ENCODE measurements at regions not wholly inside any gene's neighbourhood (a gene's known extent, or its start where the extent isn't known, plus 50 kb on each side); places are given as distances from the start of the nearest gene placed in this dataset.

- WGBS: no CpG with 5 or more reads among the region's 1 CpG
- no peak overlapping the region for H2BK15ac ChIP-seq (ENCODE audit: low read depth, poor library complexity, severe bottlenecking)
- H3K27me3 ChIP-seq (ENCODE audit: control insufficient read depth in 1 of 2, insufficient read depth in 1 of 2, low read length in 2 of 2): no peaks in the 10 kb centered on the region
- no peak overlapping the region for H3K9ac ChIP-seq (ENCODE audit: low read length)
- H4K91ac ChIP-seq (ENCODE audit: low read length): no peak overlapping the region
- H3K18ac ChIP-seq (ENCODE audit: low read depth in 1 of 2, low read length in 2 of 2): no peak overlapping the region
- H2BK120ac ChIP-seq (ENCODE audit: low read depth, low read length): no peak overlapping the region
- no peak overlapping the region for H2BK12ac ChIP-seq (ENCODE audit: low read length in 2 of 2)
- no peak for DNase-seq
- no peak overlapping the region for H3K4me2 ChIP-seq (ENCODE audit: low read length, poor library complexity, severe bottlenecking)
- H4K8ac ChIP-seq (ENCODE audit: low read length): no peak overlapping the region
- H2AK5ac ChIP-seq (ENCODE audit: low read length, severe bottlenecking): no peak overlapping the region
- peaks cover 1% of the 10 kb centered on the region for H3K4me1 ChIP-seq (ENCODE audit: control insufficient read depth, insufficient read depth, low read depth, low read length)
- H3K14ac ChIP-seq (ENCODE audit: low read length in 2 of 2): no peak overlapping the region
- no peaks in the 10 kb centered on the region for H3K79me1 ChIP-seq (replicated peaks; ENCODE audit: low read length, poor library complexity, severe bottlenecking)
- H3K36me3 ChIP-seq (ENCODE audit: control insufficient read depth in 1 of 2, insufficient read depth in 2 of 2, low read depth in 1 of 2, low read length in 2 of 2): no peaks in the 10 kb centered on the region
- H3K27ac ChIP-seq (ENCODE audit: low read length, poor library complexity, severe bottlenecking): no peak overlapping the region
- H3K4ac ChIP-seq (ENCODE audit: low read depth in 1 of 2, low read length in 2 of 2): no peak overlapping the region
- no peak overlapping the region for H2BK5ac ChIP-seq (ENCODE audit: low read depth, low read length, poor library complexity, severe bottlenecking)
- no peaks in the 10 kb centered on the region for H3K9me3 ChIP-seq (ENCODE audit: control insufficient read depth, low read length)
- H3K23ac ChIP-seq (ENCODE audit: low read length in 2 of 2): no peak overlapping the region
- no peak overlapping the region for H3K4me3 ChIP-seq (ENCODE audit: insufficient read depth in 1 of 2, low read depth in 1 of 2, low read length in 2 of 2)
- H2AFZ ChIP-seq (ENCODE audit: low read depth, low read length): no peak overlapping the region
These were observed 188.9 kb downstream of the HUNK start for GRCh38 chr21:32061729-32062128.

GRCh38 chr21:32056791-32057190 lies 184.0 kb downstream of the HUNK start:
- peaks cover 7% of the 10 kb centered on the region for H3K9me3 ChIP-seq (ENCODE audit: control insufficient read depth, low read length)
- H3K14ac ChIP-seq (ENCODE audit: low read length in 2 of 2): no peak overlapping the region
- H4K91ac ChIP-seq (ENCODE audit: low read length): no peak overlapping the region
- H2AK5ac ChIP-seq (ENCODE audit: low read length, severe bottlenecking): no peak overlapping the region
- H3K4me2 ChIP-seq (ENCODE audit: low read length, poor library complexity, severe bottlenecking): peak overlapping the region; percentile 4
- DNase-seq: no peak
- no peak overlapping the region for H2BK12ac ChIP-seq (ENCODE audit: low read length in 2 of 2)
- H3K36me3 ChIP-seq (ENCODE audit: control insufficient read depth in 1 of 2, insufficient read depth in 2 of 2, low read depth in 1 of 2, low read length in 2 of 2): no peaks in the 10 kb centered on the region
- H2BK120ac ChIP-seq (ENCODE audit: low read depth, low read length): no peak overlapping the region
- peaks cover 1% of the 10 kb centered on the region for H3K4me1 ChIP-seq (ENCODE audit: control insufficient read depth, insufficient read depth, low read depth, low read length)
- no peaks in the 10 kb centered on the region for H3K79me1 ChIP-seq (replicated peaks; ENCODE audit: low read length, poor library complexity, severe bottlenecking)
- no peak overlapping the region for H2AFZ ChIP-seq (ENCODE audit: low read depth, low read length)
- no peaks in the 10 kb centered on the region for H3K27me3 ChIP-seq (ENCODE audit: control insufficient read depth in 1 of 2, insufficient read depth in 1 of 2, low read length in 2 of 2)
- H3K18ac ChIP-seq (ENCODE audit: low read depth in 1 of 2, low read length in 2 of 2): no peak overlapping the region
- no peak overlapping the region for H3K4me3 ChIP-seq (ENCODE audit: insufficient read depth in 1 of 2, low read depth in 1 of 2, low read length in 2 of 2)
- no peak overlapping the region for H2BK5ac ChIP-seq (ENCODE audit: low read depth, low read length, poor library complexity, severe bottlenecking)
- no peak overlapping the region for H2BK15ac ChIP-seq (ENCODE audit: low read depth, poor library complexity, severe bottlenecking)
- no peak overlapping the region for H4K8ac ChIP-seq (ENCODE audit: low read length)
- no peak overlapping the region for H3K27ac ChIP-seq (ENCODE audit: low read length, poor library complexity, severe bottlenecking)
- H3K4ac ChIP-seq (ENCODE audit: low read depth in 1 of 2, low read length in 2 of 2): no peak overlapping the region
- WGBS: 67% methylated on average over 4 of the region's 8 CpGs
- H3K9ac ChIP-seq (ENCODE audit: low read length): no peak overlapping the region
- no peak overlapping the region for H3K23ac ChIP-seq (ENCODE audit: low read length in 2 of 2)

GRCh38 chr21:32055305-32055704 lies 182.5 kb downstream of the HUNK start:
- Histone ChIP-seq H2AFZ (ENCODE audit: low read depth, low read length) (no peak overlapping the region), H3K4me1 (ENCODE audit: control insufficient read depth, insufficient read depth, low read depth, low read length) (peaks cover 1% of the 10 kb centered on the region), H3K79me1 (replicated peaks; ENCODE audit: low read length, poor library complexity, severe bottlenecking) (no peaks in the 10 kb centered on the region), H4K91ac (ENCODE audit: low read length) (no peak overlapping the region), H3K9me3 (ENCODE audit: control insufficient read depth, low read length) (peaks cover 15% of the 10 kb centered on the region), H3K4me2 (ENCODE audit: low read length, poor library complexity, severe bottlenecking) (no peak overlapping the region), H2BK5ac (ENCODE audit: low read depth, low read length, poor library complexity, severe bottlenecking) (no peak overlapping the region), H3K9ac (ENCODE audit: low read length) (no peak overlapping the region), H3K18ac (ENCODE audit: low read depth in 1 of 2, low read length in 2 of 2) (no peak overlapping the region), H3K23ac (ENCODE audit: low read length in 2 of 2) (no peak overlapping the region), H4K8ac (ENCODE audit: low read length) (no peak overlapping the region), H3K4me3 (ENCODE audit: insufficient read depth in 1 of 2, low read depth in 1 of 2, low read length in 2 of 2) (no peak overlapping the region), H3K27ac (ENCODE audit: low read length, poor library complexity, severe bottlenecking) (no peak overlapping the region), H3K4ac (ENCODE audit: low read depth in 1 of 2, low read length in 2 of 2) (no peak overlapping the region), H2AK5ac (ENCODE audit: low read length, severe bottlenecking) (no peak overlapping the region), H3K36me3 (ENCODE audit: control insufficient read depth in 1 of 2, insufficient read depth in 2 of 2, low read depth in 1 of 2, low read length in 2 of 2) (no peaks in the 10 kb centered on the region), H3K27me3 (ENCODE audit: control insufficient read depth in 1 of 2, insufficient read depth in 1 of 2, low read length in 2 of 2) (no peaks in the 10 kb centered on the region), H2BK12ac (ENCODE audit: low read length in 2 of 2) (no peak overlapping the region), H2BK120ac (ENCODE audit: low read depth, low read length) (no peak overlapping the region), H3K14ac (ENCODE audit: low read length in 2 of 2) (no peak overlapping the region), H2BK15ac (ENCODE audit: low read depth, poor library complexity, severe bottlenecking) (no peak overlapping the region)
- no peak for DNase-seq
- 39% methylated on average over 3 of the region's 3 CpGs for WGBS
